Activated CD8-positive, alpha-beta memory T cell treated with anti-CD3 and anti-CD28 coated beads for 36 hours (primary cell): ENCODE measurements at regions not wholly inside any gene's neighbourhood (a gene's known extent, or its start where the extent isn't known, plus 50 kb on each side); places are given as distances from the start of the nearest gene placed in this dataset.

Experiments used
- CTCF ChIA-PET: fragments of 350-600 bp; sonication (Branson Sonifier 250); formaldehyde crosslinking; loops from one replicate; lab custom pipeline; 2021; ENCODE audit warnings: antibody characterized with exemption; lab: Charles Lee
- POLR2A ChIA-PET: fragments of 350-600 bp; sonication (Branson Sonifier 250); formaldehyde crosslinking; loops from one replicate; lab custom pipeline; 2021; ENCODE audit warnings: antibody characterized with exemption; lab: Charles Lee

GRCh38 chr1:10848109-10848684, 51.8 kb upstream of the CASZ1 start:
- CTCF ChIA-PET, result interaction anchor here (0.7 kb wide), 1 partner anchor 208 kb away, joined by 3 read pairs; no protein-coding TSS in a partner anchor
- POLR2A ChIA-PET, result no interaction called here

- POLR2A ChIA-PET, result no interaction called here
- CTCF ChIA-PET, result no interaction called here
These were observed 53.6 kb upstream of the CASZ1 start for GRCh38 chr1:10850026-10850425.

GRCh38 chr1:10851024-10852013, 54.9 kb upstream of the CASZ1 start:
- POLR2A ChIA-PET, result no interaction called here
- CTCF ChIA-PET, result no interaction called here

- POLR2A ChIA-PET, result no interaction called here
- CTCF ChIA-PET, result no interaction called here
These were observed 55.6 kb upstream of the CASZ1 start for GRCh38 chr1:10852018-10852417.

GRCh38 chr1:10852486-10852885, 56.0 kb upstream of the CASZ1 start:
- ChIA-PET CTCF (no interaction called here), POLR2A (no interaction called here)

GRCh38 chr1:10852998-10853520, 56.6 kb upstream of the CASZ1 start:
- POLR2A ChIA-PET, result no interaction called here
- CTCF ChIA-PET, result no interaction called here

- CTCF ChIA-PET, result no interaction called here
- POLR2A ChIA-PET, result no interaction called here
These were observed 57.3 kb upstream of the CASZ1 start for GRCh38 chr1:10853701-10854100.

- ChIA-PET CTCF (no interaction called here), POLR2A (no interaction called here)
These were observed 58.5 kb upstream of the CASZ1 start for GRCh38 chr1:10854856-10855459.

- CTCF ChIA-PET, result no interaction called here
- POLR2A ChIA-PET, result no interaction called here
These were observed 59.8 kb upstream of the CASZ1 start for GRCh38 chr1:10856176-10856683.

- CTCF ChIA-PET, result no interaction called here
- POLR2A ChIA-PET, result no interaction called here
These were observed 60.6 kb upstream of the CASZ1 start for GRCh38 chr1:10856863-10857598.

GRCh38 chr1:10857687-10858086, 61.2 kb upstream of the CASZ1 start:
- POLR2A ChIA-PET, result no interaction called here
- CTCF ChIA-PET, result no interaction called here

GRCh38 chr1:10860218-10860617, 63.8 kb upstream of the CASZ1 start:
- ChIA-PET CTCF (no interaction called here), POLR2A (no interaction called here)

GRCh38 chr1:10860682-10861081, 64.2 kb upstream of the CASZ1 start:
- POLR2A ChIA-PET, result no interaction called here
- CTCF ChIA-PET, result no interaction called here

- ChIA-PET POLR2A (no interaction called here), CTCF (interaction anchor here (0.5 to 1.2 kb wide), 2 partner anchors 366 to 532 kb away, joined by 3 read pairs; no protein-coding TSS in a partner anchor)
These were observed 65.4 kb upstream of the CASZ1 start for GRCh38 chr1:10861822-10862221.

- POLR2A ChIA-PET, result no interaction called here
- CTCF ChIA-PET, result interaction anchor here (1.2 kb wide), 1 partner anchor 367 kb away, joined by 3 read pairs; no protein-coding TSS in a partner anchor
These were observed 66.4 kb upstream of the CASZ1 start for GRCh38 chr1:10862743-10863335.

GRCh38 chr1:10863886-10864285, 67.4 kb upstream of the CASZ1 start:
- ChIA-PET CTCF (no interaction called here), POLR2A (no interaction called here)

GRCh38 chr1:10864776-10865175, 68.3 kb upstream of the CASZ1 start:
- CTCF ChIA-PET, result interaction anchor here (1.0 kb wide), 1 partner anchor 370 kb away, joined by 3 read pairs; no protein-coding TSS in a partner anchor
- POLR2A ChIA-PET, result no interaction called here

GRCh38 chr1:10865518-10866320, 69.3 kb upstream of the CASZ1 start:
- POLR2A ChIA-PET, result no interaction called here
- CTCF ChIA-PET, result interaction anchor here (1.3 kb wide), 1 partner anchor 174 kb away, joined by 3 read pairs; no protein-coding TSS in a partner anchor
